GM13976 (cell line): ENCODE measurements at regions not wholly inside any gene's neighbourhood (a gene's known extent, or its start where the extent isn't known, plus 50 kb on each side); places are given as distances from the start of the nearest gene placed in this dataset.

Source experiments
- DNase-seq: peaks from one replicate; pipeline ENCODE4 v3.0.0; 2012; ENCODE audit warnings: low spot score
- in situ Hi-C: fragments of 300-500 bp; cut with MboI; formaldehyde crosslinking; loops from one replicate; pipeline ENCODE4 v1.12.0; 2022; ENCODE audit warnings: low sequenced_read_pairs, mixed read lengths, inconsistent platforms; ENCODE audit not compliant: unreplicated experiment
- TF ChIP-seq, protein P1 (sequence below): IDR thresholded peaks from 2 replicates; pipeline ENCODE4 v1.5.1; 2012; ENCODE audit warnings: borderline replicate concordance, mild to moderate bottlenecking; ENCODE audit not compliant: insufficient read depth; ENCODE audit errors: extremely low read depth, missing control alignments, control extremely low read depth

DNA sequence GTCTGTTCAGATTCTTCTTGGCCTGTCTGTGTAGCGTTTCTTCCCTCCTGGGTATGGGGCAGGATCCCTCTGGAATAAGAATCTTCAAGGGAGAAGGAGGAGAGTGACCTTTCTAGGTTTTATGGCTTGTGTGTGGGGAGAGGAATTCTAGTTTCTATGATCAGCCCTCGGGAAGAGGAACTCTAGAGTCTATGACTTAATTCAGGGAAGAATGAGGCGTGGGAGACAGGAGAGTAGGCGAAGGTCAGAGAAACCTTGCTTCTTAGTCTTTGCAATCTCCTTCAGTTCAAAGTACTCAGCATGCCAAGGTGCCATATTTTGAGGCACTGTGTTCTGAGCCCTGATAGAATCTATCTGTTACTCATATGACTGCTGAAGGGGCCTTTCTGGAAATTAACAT lies 99.2 kb upstream of the C3orf80 start:
- DNase-seq, result no peak
- TF ChIP-seq, protein P1, sequence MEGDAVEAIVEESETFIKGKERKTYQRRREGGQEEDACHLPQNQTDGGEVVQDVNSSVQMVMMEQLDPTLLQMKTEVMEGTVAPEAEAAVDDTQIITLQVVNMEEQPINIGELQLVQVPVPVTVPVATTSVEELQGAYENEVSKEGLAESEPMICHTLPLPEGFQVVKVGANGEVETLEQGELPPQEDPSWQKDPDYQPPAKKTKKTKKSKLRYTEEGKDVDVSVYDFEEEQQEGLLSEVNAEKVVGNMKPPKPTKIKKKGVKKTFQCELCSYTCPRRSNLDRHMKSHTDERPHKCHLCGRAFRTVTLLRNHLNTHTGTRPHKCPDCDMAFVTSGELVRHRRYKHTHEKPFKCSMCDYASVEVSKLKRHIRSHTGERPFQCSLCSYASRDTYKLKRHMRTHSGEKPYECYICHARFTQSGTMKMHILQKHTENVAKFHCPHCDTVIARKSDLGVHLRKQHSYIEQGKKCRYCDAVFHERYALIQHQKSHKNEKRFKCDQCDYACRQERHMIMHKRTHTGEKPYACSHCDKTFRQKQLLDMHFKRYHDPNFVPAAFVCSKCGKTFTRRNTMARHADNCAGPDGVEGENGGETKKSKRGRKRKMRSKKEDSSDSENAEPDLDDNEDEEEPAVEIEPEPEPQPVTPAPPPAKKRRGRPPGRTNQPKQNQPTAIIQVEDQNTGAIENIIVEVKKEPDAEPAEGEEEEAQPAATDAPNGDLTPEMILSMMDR, result no peak
- in situ Hi-C loops, result no loop called here

DNA sequence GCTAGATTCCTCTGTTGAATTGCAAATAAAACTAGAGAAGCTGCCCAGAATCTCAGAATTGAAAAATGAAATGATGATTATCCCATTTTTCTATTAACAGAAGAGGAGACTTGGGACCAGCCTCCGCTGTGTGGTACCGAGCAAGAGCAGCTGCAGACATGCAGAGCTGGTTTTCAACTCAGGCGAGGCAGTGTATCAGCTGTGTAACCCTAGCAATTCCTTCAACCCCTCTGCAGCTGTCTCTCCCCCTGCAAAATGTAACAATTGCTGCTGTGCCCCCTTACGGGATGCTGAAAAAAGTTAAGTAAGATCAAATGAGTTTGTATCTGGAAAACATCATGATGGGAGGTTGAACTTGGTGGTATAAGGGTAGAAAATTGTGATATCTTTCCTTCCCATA lies 98.5 kb upstream of the C3orf80 start:
- DNase-seq, result no peak
- TF ChIP-seq, protein P1, result no peak
- in situ Hi-C loops, result no loop called here

DNA sequence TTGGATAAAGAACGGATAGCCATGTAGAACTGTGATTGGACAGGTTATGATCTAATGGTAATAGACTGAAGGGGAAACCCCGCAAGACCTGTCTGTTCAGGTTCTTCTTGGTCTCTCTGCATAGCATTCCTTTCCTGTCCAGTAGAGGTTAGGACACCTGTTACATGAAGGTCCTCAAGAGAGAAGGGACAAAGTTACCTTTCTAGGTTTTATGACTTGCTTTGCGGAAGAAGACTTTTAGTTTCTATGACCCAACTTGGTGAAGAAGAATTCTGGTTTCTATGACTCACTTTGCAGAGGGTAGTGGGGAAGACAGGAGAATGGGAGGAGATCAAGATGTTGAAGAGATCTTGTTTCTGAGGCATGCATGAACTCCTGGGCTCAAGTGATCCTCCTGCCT lies 97.9 kb upstream of the C3orf80 start:
- TF ChIP-seq, protein P1, result no peak
- in situ Hi-C loops, result no loop called here
- no peak for DNase-seq

DNA sequence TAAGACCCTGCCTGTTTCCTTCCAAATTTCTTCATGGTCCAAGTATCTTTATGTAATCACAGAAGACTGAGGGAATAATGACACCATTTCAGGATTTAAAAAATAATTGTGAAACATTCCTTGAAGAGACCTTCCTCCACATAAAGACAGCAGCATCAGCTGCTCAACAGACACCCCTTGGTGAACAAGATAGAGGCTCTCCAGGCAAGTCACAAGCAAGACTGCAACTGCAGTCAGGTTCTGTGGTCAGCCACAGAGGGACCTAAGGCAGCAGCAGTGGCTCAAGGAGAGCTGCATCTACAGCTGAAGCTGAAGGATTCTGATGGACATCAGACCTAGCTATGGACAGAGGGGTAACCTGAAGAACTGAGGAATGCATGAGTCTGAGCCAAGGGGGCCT lies 97.2 kb upstream of the C3orf80 start:
- DNase-seq, result no peak
- TF ChIP-seq, protein P1, result no peak
- in situ Hi-C loops, result no loop called here

DNA sequence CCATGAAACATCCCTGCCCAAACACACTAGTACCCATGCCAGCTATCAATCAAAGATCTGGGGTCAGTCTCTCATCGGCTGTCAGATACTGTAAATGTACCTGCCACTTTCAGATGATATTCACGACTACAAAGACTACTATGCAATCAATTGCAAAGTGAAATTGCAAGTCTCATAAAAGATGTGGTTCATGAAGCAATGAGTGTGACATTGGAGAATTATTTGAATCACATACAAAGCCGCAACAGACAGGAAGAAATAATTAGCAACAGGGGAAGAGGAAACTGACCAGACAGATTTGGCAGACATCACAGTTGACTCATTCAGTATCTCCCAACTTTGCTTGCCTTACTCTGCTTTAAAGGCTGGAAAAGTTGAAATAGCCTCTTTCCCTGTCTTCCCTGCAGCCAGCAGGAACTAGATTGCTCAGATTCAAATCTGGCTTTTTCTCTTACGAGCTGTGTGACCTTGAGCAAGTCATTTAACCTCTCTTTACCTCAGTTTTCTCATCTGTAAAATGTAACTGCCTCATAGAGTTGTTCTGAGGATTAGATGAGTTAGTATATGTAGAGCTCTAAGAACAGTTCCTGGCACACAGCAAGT lies 95.7 kb upstream of the C3orf80 start:
- in situ Hi-C loops, result no loop called here
- no peak for DNase-seq

DNA sequence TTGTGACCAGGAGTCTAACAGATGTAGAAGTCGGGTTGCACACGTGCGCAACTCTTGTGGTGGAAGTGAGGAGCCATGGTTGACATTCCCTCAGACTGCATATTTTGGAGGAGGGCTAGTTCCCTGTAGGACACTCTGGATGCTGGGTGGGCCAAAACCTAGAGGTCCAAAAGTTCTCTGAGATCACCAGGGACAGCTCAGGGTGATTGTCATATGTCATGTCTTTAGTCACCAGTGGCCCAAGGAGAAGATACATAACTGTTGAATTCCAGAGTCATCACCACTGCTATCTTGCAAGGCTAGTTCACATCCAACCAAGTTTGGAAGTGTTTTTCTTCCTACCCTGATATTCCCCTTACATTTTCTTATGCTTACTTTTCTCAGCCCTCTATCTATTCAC lies 95.2 kb upstream of the C3orf80 start:
- TF ChIP-seq, protein P1, result no peak
- DNase-seq, result no peak
- in situ Hi-C loops, result no loop called here

More for the DNA sequence above, 95.7 kb upstream of the C3orf80 start:
- TF ChIP-seq, protein P1, result no peak
